Stomach (tissue), 8 donors: ENCODE measurements at regions not wholly inside any gene's neighbourhood (a gene's known extent, or its start where the extent isn't known, plus 50 kb on each side); places are given as distances from the start of the nearest gene placed in this dataset.

Experiments used
- DNase-seq, 2 donors: peaks; one replicate each; pipeline versions ENCODE4 v3.0.0 to v3.0.0-alpha.2; 2013 to 2019
- H3K27ac ChIP-seq, 5 donors: fragments of 200-600 bp in 4 of 5; sonication (generic) in 4 of 5; one replicate each; pipeline ENCODE4 v1.5.1; 2013 to 2019; ENCODE audit warnings: mild to moderate bottlenecking in 1 of 5, moderate library complexity in 1 of 5
- H3K27me3 ChIP-seq, 3 donors: fragments of 200-600 bp; sonication (generic); one replicate each; pipeline ENCODE4 v1.5.1; 2017 to 2019; ENCODE audit warnings: mixed run types in 1 of 3
- H3K36me3 ChIP-seq, 4 donors: fragments of 200-600 bp; sonication (generic); 1 replicate in 3 of 4; 2 replicates in 1 of 4; pipeline ENCODE4 v1.5.1; 2016 to 2019
- H3K4me1 ChIP-seq, 4 donors: fragments of 200-600 bp; sonication (generic); one replicate each; pipeline ENCODE4 v1.5.1; 2016 to 2019
- H3K4me3 ChIP-seq, 4 donors: fragments of 200-600 bp; sonication (generic) in 3 of 4; one replicate each; pipeline ENCODE4 v1.5.1; 2016 to 2019; ENCODE audit warnings: mild to moderate bottlenecking in 1 of 4
- H3K9me3 ChIP-seq, 4 donors: fragments of 200-600 bp; sonication (generic); one replicate each; pipeline ENCODE4 v1.5.1; 2016 to 2019
- EP300 ChIP-seq: sonication (generic); formaldehyde crosslinking; IDR thresholded peaks from one replicate; pipeline ENCODE4 v1.6.1; 2017; ENCODE audit warnings: antibody characterized with exemption
- POLR2A ChIP-seq, 4 donors: fragments of 450-650 bp; IDR thresholded peaks; one replicate each; pipeline ENCODE4 v1.6.1; 2016; ENCODE audit warnings: antibody characterized with exemption in 4 of 4, control low read depth in 2 of 4, mild to moderate bottlenecking in 1 of 4, moderate library complexity in 1 of 4
- POLR2AphosphoS5 ChIP-seq, 3 donors: sonication (generic); formaldehyde crosslinking; IDR thresholded peaks; one replicate each; pipeline ENCODE4 v1.6.1; 2016; ENCODE audit warnings: antibody characterized with exemption in 3 of 3
- WGBS, 5 donors: extraction: QIAGEN DNeasy Blood & Tissue Kit in 3 of 5; methylation state at CpG; one replicate each; pipeline versions ENCODE4 v1.1.5 to v1.1.7; 2013 to 2018; 5-methylcytosine and 5-hydroxymethylcytosine counted together
- intact Hi-C: fragments of 100-400 bp; cut with DNase I; formaldehyde crosslinking; loops from one replicate; pipeline ENCODE4 v1.15.1; 2023; ENCODE audit warnings: low total_unique reads
- TF ChIP-seq, protein P1 (sequence below), 7 experiments: fragments of 450-650 bp in 4 of 7; fragments of 200-600 bp in 3 of 7; sonication (generic) in 3 of 7; IDR thresholded peaks; one replicate each; pipeline ENCODE4 v1.5.1; 2016 to 2019; ENCODE audit warnings: antibody characterized with exemption in 7 of 7, control low read depth in 2 of 7, mild to moderate bottlenecking in 1 of 7
- donor health status: healthy with polysubstance abuse.
- donor health status: Bipolar disorder and iron deficiency.
- donor health status: healthy.

DNA sequence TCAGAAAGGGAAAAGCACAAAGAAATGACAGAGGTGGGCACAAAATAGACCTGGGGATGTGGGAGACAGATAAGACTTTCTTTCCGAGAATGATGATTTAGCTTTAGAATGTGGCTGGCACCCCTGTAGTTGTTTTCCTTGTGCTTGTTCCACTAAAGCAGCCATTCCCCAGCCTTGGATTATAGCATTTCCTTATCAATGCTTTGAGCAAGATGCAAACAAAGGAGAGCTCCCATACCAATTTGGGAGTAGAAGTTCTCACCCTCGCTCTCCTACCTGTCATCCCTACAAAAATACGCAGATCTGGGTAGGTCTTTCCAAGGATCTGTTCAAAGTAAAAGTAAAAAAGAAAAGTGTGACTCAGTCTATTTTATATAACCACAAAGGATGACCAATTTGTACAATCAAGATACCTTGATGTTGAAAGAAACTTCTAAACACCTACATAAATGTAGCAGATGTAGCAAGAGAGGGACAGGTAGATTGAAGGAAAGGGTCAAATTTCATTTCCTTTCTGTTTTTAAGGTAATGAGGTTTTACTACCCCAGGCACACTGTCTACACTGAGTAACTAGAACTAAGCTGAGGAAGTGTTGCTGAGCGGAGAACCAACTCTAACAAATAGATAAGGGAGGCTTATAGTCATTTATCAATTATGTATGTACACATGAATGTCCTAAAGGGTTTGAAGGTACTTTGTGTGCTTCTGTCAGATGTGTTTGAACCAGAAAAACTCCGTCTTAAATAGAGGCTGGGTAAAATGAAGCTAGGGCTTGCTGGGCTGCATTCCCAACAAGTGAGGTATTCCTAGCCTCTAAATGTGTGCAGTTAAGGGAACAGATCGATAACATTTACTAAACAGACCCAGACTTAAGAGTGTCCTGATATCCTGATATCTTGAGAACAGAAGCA, 91.1 kb upstream of the LRRN1 start:
- WGBS, 5 donors: 39 to 56% (median 47%) methylated on average over 6 of the region's 6 CpGs
- Histone ChIP-seq H3K4me3 (no peak overlapping the region), H3K36me3 (no peaks in the 10 kb centered on the region), H3K9me3 (no peaks in the 10 kb centered on the region), H3K27me3 (no peaks in the 10 kb centered on the region), H3K4me1 (no peaks in the 10 kb centered on the region), H3K27ac (no peak overlapping the region)
- TF ChIP-seq POLR2A (IDR thresholded peaks at IDR 0.05): no peak
- TF ChIP-seq POLR2AphosphoS5 (IDR thresholded peaks at IDR 0.05): no peak
- TF ChIP-seq EP300: no peak
- TF ChIP-seq, protein P1, sequence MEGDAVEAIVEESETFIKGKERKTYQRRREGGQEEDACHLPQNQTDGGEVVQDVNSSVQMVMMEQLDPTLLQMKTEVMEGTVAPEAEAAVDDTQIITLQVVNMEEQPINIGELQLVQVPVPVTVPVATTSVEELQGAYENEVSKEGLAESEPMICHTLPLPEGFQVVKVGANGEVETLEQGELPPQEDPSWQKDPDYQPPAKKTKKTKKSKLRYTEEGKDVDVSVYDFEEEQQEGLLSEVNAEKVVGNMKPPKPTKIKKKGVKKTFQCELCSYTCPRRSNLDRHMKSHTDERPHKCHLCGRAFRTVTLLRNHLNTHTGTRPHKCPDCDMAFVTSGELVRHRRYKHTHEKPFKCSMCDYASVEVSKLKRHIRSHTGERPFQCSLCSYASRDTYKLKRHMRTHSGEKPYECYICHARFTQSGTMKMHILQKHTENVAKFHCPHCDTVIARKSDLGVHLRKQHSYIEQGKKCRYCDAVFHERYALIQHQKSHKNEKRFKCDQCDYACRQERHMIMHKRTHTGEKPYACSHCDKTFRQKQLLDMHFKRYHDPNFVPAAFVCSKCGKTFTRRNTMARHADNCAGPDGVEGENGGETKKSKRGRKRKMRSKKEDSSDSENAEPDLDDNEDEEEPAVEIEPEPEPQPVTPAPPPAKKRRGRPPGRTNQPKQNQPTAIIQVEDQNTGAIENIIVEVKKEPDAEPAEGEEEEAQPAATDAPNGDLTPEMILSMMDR (IDR thresholded peaks at IDR 0.05): no peak
- intact Hi-C loops: no loop called here
- peak in 1 of 2 donors; percentile 53 for DNase-seq

DNA sequence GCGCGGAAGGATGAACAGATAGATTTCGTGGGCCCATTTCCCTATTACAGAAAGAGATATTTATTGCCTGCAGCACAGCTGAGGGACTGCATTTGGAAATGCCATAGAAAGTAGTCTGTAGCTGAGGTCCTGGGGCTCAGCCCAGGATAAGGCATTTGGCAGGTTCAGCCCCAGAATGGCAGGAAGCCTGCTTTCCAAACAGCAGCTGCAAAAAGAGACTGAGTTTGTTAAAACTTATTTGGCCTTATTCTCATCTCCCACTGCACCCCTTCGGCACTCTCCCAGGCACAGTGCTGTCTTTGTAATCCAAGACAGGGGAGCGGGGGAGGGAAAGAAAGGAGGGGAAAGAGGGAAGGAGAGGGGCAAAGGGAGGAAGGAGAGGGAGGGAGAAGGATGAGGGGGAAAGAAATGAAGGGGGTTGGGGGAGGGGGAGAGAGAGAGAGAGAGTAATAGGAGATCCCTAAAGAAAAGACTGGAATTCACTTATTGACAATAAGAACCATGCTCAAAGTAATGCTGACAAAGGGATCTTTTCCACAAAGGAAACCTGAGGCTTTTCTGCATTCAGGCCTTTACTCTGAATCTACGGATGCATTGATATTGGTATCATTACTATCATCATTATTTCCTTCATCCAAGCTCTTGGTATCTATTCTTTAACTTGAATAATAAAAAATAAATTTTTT, 94.0 kb upstream of the LRRN1 start:
- Histone ChIP-seq H3K36me3 (no peaks in the 10 kb centered on the region), H3K27ac (no peak overlapping the region), H3K9me3 (no peaks in the 10 kb centered on the region), H3K27me3 (no peaks in the 10 kb centered on the region), H3K4me3 (no peak overlapping the region), H3K4me1 (peaks cover 0 to 3% (median under 1%) of the 10 kb centered on the region in 4 donors)
- DNase-seq: peak in 1 of 2 donors; percentile 69
- 43 to 53% (median 48%) methylated on average over 6 of the region's 6 CpGs for WGBS, 5 donors
- intact Hi-C loops: no loop called here
- TF ChIP-seq, protein P1 (IDR thresholded peaks at IDR 0.05): no peak
- TF ChIP-seq POLR2AphosphoS5 (IDR thresholded peaks at IDR 0.05) (no peak), EP300 (no peak), POLR2A (IDR thresholded peaks at IDR 0.05) (no peak)

DNA sequence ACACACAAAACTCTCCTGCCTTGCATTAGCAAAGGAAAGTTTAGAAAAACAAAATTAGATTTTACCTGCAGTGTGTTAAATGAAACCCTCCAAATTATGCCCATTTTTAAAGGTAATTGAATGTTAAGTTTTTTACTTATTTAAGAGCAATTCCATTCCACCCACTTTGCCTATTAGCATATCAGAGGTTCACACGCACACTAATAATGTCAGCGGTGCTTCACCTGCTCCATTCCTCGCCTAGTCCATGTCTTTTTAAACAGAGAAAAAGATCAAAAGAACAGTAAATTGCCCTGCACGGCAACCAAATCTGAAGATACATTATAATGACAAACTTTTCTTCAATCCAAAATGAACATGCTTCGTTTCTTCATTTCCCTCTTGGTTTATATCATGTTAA, 97.3 kb upstream of the LRRN1 start:
- peaks cover 0 to 11% (median 4%) of the 10 kb centered on the region in 4 donors for H3K4me1 ChIP-seq
- 79 to 91% (median 85%) methylated on average over 5 of the region's 5 CpGs for whole genome bisulfite sequencing, 5 donors

More for the DNA sequence above, 97.3 kb upstream of the LRRN1 start:
- Histone ChIP-seq H3K27ac (no peak overlapping the region), H3K36me3 (no peaks in the 10 kb centered on the region), H3K27me3 (no peaks in the 10 kb centered on the region), H3K4me3 (no peak overlapping the region), H3K9me3 (no peaks in the 10 kb centered on the region)
- no peak for DNase-seq
- intact Hi-C loops: no loop called here
- TF ChIP-seq, protein P1 (IDR thresholded peaks at IDR 0.05): no peak
- TF ChIP-seq EP300 (no peak), POLR2A (IDR thresholded peaks at IDR 0.05) (no peak), POLR2AphosphoS5 (IDR thresholded peaks at IDR 0.05) (no peak)
